ENCODE measurements at regions not wholly inside any gene's neighbourhood (a gene's known extent, or its start where the extent isn't known, plus 50 kb on each side); places are given as distances from the start of the nearest gene placed in this dataset.

- no peaks in the 10 kb centered on the region for H3K9me3 ChIP-seq (ENCODE audit: low read depth)
- no peak overlapping the region for H3K27ac ChIP-seq
- H3K4me1 ChIP-seq (ENCODE audit: low read depth): no peaks in the 10 kb centered on the region
- no peaks in the 10 kb centered on the region for H3K36me3 ChIP-seq
- no peak overlapping the region for H3K4me3 ChIP-seq
- no peak for TF ChIP-seq CTCF (IDR thresholded peaks at IDR 0.05; ENCODE audit: low read depth, low read length)
- peaks cover 16% of the 10 kb centered on the region for H3K27me3 ChIP-seq
- DNase-seq (ENCODE audit: low read depth in 1 of 2, low spot score in 1 of 2): no peak
These were observed 248.6 kb upstream of the JADE1 start for GRCh38 chr4:128560754-128561495.

- peak in 1 of 2 donors; percentile 55 for DNase-seq (ENCODE audit: low read depth in 1 of 2, low spot score in 1 of 2)
- H3K27ac ChIP-seq: no peak overlapping the region
- peaks cover 2% of the 10 kb centered on the region for H3K27me3 ChIP-seq
- H3K4me1 ChIP-seq (ENCODE audit: low read depth): peaks cover under 1% of the 10 kb centered on the region
- no peaks in the 10 kb centered on the region for H3K36me3 ChIP-seq
- no peak overlapping the region for H3K4me3 ChIP-seq
- no peaks in the 10 kb centered on the region for H3K9me3 ChIP-seq (ENCODE audit: low read depth)
- TF ChIP-seq CTCF (IDR thresholded peaks at IDR 0.05; ENCODE audit: low read depth, low read length): no peak
These were observed 250.4 kb upstream of the JADE1 start for GRCh38 chr4:128558896-128559679.

GRCh38 chr4:128556756-128557155 is 252.7 kb upstream of the JADE1 start:
- no peak for TF ChIP-seq CTCF (IDR thresholded peaks at IDR 0.05; ENCODE audit: low read depth, low read length)
- Histone ChIP-seq H3K27ac (no peak overlapping the region), H3K4me1 (ENCODE audit: low read depth) (peaks cover 6% of the 10 kb centered on the region), H3K4me3 (no peak overlapping the region), H3K36me3 (no peaks in the 10 kb centered on the region), H3K9me3 (ENCODE audit: low read depth) (no peaks in the 10 kb centered on the region), H3K27me3 (no peaks in the 10 kb centered on the region)
- DNase-seq (ENCODE audit: low read depth in 1 of 2, low spot score in 1 of 2): no peak

GRCh38 chr4:128553686-128554515 is 255.6 kb upstream of the JADE1 start:
- Histone ChIP-seq H3K27me3 (no peaks in the 10 kb centered on the region), H3K9me3 (ENCODE audit: low read depth) (no peaks in the 10 kb centered on the region), H3K27ac (no peak overlapping the region), H3K4me1 (ENCODE audit: low read depth) (peaks cover 6% of the 10 kb centered on the region), H3K4me3 (no peak overlapping the region), H3K36me3 (no peaks in the 10 kb centered on the region)
- TF ChIP-seq CTCF (IDR thresholded peaks at IDR 0.05; ENCODE audit: low read depth, low read length): no peak
- no peak for DNase-seq (ENCODE audit: low read depth in 1 of 2, low spot score in 1 of 2)

GRCh38 chr4:128552586-128552907 is 257.0 kb upstream of the JADE1 start:
- peaks cover 6% of the 10 kb centered on the region for H3K4me1 ChIP-seq (ENCODE audit: low read depth)
- no peaks in the 10 kb centered on the region for H3K27me3 ChIP-seq
- no peak overlapping the region for H3K27ac ChIP-seq
- no peak overlapping the region for H3K4me3 ChIP-seq
- no peak for DNase-seq (ENCODE audit: low read depth in 1 of 2, low spot score in 1 of 2)
- H3K9me3 ChIP-seq (ENCODE audit: low read depth): no peaks in the 10 kb centered on the region
- no peaks in the 10 kb centered on the region for H3K36me3 ChIP-seq
- TF ChIP-seq CTCF (IDR thresholded peaks at IDR 0.05; ENCODE audit: low read depth, low read length): no peak
